Prostate gland (tissue), 2 donors: ENCODE measurements at regions not wholly inside any gene's neighbourhood (a gene's known extent, or its start where the extent isn't known, plus 50 kb on each side); places are given as distances from the start of the nearest gene placed in this dataset.

Experiments
- POLR2A ChIP-seq: fragments of 450-650 bp; IDR thresholded peaks from one replicate; pipeline ENCODE4 v1.6.1; 2016; ENCODE audit warnings: antibody characterized with exemption, mild to moderate bottlenecking
- POLR2AphosphoS5 ChIP-seq: sonication (generic); formaldehyde crosslinking; IDR thresholded peaks from one replicate; pipeline ENCODE4 v1.6.1; 2017; ENCODE audit warnings: antibody characterized with exemption
- TF ChIP-seq, protein P1 (sequence below), 4 experiments: fragments of 200-600 bp in 2 of 4; fragments of 450-650 bp in 2 of 4; sonication (generic) in 2 of 4; IDR thresholded peaks; 1 replicate in 3 of 4; 2 replicates in 1 of 4; pipeline ENCODE4 v1.5.1; 2016 to 2019; ENCODE audit warnings: antibody characterized with exemption in 4 of 4, mild to moderate bottlenecking in 2 of 4, moderate library complexity in 2 of 4

GRCh38 chr12:65734226-65734625 is 90.1 kb upstream of the HMGA2 start:
- TF ChIP-seq, protein P1, sequence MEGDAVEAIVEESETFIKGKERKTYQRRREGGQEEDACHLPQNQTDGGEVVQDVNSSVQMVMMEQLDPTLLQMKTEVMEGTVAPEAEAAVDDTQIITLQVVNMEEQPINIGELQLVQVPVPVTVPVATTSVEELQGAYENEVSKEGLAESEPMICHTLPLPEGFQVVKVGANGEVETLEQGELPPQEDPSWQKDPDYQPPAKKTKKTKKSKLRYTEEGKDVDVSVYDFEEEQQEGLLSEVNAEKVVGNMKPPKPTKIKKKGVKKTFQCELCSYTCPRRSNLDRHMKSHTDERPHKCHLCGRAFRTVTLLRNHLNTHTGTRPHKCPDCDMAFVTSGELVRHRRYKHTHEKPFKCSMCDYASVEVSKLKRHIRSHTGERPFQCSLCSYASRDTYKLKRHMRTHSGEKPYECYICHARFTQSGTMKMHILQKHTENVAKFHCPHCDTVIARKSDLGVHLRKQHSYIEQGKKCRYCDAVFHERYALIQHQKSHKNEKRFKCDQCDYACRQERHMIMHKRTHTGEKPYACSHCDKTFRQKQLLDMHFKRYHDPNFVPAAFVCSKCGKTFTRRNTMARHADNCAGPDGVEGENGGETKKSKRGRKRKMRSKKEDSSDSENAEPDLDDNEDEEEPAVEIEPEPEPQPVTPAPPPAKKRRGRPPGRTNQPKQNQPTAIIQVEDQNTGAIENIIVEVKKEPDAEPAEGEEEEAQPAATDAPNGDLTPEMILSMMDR (IDR thresholded peaks at IDR 0.05): no peak
- TF ChIP-seq POLR2A: no peak
- no peak for TF ChIP-seq POLR2AphosphoS5
